Suppressor macrophage (primary cell): ENCODE measurements at regions not wholly inside any gene's neighbourhood (a gene's known extent, or its start where the extent isn't known, plus 50 kb on each side); places are given as distances from the start of the nearest gene placed in this dataset.
"Not testable (repeated sequence)": the region's sequence is repeated elsewhere in the genome, so short reads cannot be mapped to it uniquely, and the experiment has no call there.

Experiments
- DNase-seq, 4 experiments: peaks; one replicate each; pipeline ENCODE4 v3.0.0-alpha.2; 2020 to 2022

DNA sequence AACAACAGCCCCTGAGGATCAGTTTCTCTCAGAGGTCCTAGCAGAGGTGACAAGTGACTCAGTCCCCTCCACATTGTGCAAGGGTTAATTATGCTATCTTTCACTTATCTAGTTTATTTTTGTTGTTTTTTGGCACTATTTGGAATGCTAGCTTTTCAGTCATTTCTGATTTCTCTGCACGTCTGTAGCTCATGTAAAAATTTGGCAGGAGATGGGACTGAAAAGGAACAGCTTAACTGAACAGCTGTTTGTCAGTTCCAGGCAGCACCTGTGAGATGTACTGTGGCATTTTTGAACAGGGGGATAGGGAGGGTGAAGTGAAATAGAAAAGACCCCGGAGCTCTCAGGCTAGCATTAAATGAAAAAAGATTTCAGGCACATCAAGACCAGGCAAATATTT lies 313.5 kb downstream of the SUCLA2 start:
- no peak for DNase-seq

DNA sequence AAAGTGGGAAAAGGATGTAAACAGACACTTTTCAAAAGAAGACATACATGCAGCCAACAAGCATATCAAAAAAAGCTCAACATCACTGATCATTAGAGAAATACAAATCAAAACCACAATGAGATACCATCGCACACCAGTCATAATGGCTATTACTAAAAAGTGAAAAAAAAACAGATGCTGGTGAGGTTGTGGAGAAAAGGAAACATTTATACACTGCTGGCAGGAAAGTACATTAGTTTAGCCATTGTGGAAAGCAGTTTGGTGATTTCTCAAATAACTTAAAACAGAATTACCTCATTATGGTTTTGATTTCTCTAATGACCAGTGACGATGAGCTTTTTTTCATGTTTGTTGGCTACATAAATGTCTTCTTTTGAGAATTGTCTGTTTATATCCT lies 315.9 kb downstream of the SUCLA2 start:
- DNase-seq = not testable (repeated sequence)

DNA sequence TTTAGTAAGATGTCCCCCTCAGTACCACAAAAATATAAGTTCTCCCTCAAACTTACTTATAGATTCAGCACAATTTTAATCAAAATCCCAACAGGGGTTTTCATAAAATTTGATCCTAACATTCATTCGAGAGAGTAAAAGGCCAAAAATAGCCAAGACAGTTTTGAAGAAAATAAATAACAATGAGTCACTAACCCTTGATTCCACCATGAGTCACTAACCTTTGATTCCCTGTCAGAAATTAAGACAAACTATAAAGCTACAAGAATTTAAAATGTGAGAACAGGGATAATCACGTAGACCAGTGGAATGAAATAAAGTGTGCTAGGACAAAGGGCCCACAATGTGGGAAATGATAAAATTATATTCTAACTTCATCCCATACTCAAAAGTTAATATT lies 320.3 kb downstream of the SUCLA2 start:
- no peak for DNase-seq

DNA sequence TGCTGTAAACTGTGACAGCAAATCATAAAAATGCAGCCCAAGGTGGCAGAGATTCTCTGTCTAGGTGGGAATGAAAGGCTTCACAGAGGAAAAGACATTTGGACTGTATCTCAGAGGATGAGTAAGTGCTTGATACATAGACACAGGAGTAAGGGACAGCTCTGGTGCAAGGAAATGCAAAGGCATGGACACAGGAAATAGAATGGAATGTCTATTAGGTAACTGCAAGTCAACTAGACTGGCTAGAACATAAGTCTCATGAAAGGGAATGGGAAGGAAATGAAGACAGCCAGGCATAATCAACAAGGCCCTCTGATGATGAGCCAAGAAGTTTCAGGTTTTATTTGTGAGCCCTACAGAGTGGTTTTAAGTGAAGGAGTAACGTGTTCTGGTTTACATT lies 321.7 kb downstream of the SUCLA2 start:
- DNase-seq = no peak

DNA sequence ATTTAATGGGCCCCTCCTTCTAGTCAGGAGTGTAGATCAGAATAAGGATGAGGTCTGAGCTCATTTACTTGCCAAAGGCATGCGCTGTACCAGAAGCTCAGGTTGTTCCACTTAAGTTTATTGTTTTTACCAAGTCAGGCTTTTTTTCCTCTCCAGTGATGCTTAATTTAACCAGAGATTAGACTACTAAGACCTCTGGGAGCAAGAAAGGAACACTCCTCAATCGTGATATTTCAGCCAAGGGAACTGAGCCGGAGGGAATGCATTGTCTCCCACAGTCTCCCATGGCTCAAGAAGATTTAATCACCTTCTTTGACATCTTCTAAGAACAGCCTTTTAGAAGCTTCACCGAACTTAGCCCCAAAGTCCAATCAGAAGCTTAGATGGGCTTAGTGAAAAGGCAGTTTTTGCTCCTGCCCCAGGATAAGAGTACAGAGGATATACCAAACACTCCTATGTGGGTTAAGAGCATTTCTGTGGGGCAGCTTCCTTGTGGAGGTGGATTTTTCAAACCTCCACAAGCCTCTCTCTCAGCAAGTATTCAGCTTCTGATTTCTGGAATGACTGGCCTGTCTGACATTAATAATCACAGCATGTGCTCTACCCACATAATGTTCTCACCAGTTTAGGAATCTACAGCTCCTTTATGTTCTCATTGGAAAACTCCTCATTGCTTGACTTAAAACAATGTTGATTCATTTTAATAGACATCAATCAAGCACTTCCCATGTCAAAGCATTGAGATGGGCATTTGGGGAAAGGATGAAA lies 322.7 kb downstream of the SUCLA2 start:
- no peak for DNase-seq

DNA sequence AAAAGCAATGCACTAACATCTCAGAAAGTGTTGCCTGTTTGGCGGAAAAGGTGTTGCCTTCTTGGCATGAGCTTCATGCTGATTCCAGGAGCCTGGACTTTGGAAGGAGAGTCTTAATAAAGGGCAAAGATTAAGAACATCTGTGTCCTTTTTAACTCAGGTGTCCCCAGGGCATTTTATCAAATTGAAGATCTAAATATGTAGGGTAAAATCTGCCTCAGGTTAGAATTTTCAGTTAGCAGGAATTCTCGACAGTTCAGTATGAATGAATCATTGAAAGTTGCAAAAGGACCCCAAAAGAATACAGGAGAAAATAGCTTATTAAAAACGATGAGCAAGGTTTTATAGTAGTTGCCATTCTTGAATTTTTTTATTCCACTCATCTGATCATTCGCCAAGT lies 325.2 kb downstream of the SUCLA2 start:
- DNase-seq = no peak

DNA sequence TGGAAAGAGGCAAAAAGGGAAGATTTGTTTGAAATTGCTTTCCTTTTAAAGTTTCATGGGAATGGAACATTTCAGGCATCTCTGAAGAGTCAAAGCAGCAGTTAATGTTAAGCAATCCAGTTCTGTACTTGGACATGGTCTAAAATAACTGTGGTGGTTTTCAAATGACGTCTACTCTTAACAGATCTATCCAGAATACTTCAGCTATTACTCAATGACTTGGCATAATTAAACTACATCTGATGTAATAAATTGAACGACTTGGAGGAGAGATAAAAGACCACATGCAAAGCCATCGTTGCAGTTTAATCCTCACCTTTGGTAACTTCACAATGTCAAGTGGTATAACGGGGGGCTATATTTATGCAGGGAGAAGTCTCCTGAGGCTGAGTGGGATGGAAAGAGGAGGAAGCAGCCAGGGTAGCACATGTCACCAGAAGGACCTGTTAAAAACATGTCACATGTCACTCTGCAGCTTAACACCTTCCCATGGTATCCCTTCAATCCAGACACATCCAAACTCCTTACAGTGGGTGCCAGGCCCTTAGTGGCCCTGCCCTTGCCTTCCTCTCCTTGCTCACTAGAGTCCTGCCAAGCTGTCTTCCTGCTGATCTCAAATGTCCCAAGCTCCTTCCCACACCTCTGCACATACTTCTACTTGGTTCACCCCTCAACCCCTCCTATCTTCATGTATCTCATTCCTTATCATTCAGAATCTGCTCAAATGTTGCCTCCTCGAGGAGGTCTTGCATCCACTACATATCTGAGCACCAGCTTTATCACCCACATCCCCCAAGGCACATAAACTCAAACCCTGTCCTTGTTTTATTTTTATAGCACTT lies 327.8 kb downstream of the SUCLA2 start:
- DNase-seq = no peak

DNA sequence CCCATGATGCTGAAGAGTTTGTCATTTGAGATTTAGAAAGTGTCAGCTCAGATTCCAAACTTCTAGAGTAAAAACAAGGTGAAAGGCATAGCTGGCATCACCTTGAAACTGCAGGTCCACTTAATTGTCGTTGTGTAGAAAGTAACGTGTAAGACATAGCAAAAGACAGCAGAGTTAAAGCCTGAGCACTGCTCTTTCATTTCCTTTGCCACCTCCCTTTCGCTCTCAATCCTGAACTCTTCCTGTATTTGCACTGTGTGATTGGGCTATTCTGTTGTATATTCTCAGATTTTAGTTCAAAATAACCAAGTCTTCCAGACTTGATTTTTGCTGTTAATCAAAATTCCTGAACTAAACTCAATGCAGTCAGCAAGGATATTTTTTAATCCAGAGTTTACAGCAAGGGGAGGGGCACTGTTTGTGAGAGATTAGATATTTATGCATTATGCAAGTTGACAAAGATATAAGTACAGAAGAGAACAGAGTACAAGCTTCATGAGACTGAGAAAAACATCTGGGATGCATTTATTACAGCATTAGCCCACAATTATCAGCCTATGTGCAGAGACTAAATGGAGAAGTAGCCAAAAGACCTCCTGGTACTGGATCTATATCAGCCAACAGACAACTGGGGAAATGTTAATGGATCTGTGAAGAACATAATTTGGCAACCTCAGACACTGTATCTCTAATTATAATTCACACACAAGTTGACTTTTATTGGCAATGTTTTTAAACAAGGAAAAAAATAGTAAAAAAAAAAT lies 328.6 kb downstream of the SUCLA2 start:
- DNase-seq = no peak

DNA sequence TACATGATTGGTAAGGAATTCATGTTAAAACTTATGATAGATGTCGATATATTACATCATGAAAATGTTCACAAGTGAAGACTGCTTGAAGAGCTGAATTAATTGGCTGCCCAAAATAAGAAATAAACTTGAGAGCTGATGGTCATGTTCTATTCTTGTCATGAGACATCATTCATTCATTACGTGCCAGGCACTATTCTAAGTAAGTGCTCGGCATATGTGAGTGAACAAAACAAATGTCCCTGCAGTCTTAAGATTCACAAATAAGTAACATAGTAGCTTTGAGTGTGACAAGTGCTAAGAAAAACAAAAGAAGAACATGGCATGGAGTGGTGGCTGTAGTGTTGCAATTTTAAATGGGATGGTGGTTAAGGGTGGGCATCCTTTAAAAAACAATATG lies 329.3 kb downstream of the SUCLA2 start:
- no peak for DNase-seq

DNA sequence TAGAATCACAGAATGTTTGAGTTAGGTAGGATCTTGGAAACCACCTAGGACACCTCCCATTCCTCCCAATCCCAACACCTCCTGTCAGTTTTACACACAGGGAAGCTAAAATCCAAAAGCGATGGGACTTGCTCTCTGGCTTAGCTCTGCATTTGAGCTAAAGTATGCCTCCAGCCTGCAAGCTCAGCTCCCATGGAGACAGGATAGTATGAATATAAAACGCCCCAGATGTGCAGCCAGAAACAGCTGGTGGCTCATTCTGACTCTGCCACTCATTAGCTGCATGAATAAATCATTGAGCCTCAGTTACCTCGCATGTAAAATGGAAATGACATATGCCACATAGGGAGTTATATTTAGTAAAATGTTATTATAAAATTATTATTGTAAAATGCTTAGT lies 336.0 kb downstream of the SUCLA2 start:
- DNase-seq = no peak

DNA sequence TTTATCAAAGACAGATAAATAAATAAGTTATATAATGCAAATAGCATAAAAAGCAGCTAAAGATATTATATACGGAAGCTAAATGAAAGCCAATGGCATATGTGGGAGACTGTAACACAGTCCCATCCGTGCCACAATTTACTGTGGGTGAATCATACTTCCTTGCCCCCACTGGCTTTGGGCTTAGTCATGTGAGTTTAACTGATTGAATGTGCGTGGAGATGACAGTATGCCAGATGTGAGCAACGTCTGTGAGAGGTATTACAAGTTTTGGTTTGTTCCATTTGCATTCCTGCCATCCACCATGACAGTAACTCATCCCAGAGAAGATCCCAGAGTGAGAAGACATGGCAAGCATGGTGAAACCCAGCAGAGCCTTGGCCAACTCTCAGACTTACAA lies 340.0 kb downstream of the SUCLA2 start:
- no peak for DNase-seq

DNA sequence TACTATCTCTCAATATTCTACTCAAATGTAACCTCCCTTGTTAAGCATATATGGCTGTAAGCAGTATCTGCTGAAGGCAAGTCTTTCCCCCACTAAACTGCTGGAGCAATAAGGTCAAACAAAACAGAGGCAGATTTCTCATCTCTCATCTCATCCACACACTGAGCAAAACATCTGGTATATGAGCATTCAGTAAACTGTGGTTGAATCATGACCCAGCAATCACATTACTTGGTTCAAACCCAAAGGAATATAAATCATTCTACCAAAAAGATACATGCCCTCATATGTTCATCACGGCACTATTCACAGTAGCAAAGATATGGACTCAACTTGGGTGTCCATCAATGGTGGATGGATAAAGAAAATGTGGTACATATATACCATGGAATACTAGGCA lies 344.4 kb downstream of the SUCLA2 start:
- no peak for DNase-seq

DNA sequence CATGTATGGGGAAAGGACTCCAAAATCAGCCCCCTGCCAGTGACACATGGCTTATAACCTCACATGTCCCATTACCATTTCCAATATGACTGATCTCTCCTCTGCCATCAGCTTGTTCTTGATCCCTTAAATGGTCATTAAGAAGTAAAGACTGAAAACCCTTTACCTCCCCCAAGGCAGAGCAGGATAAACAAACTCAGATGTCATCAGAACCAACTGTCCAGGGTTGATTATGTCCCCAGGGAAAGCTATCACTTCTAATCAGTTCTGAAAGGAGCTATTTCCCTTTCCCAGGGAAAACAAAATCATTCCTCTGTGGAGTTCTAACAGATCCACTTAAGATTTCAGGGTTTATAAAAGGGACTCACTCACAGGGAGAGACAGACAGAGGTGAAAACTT lies 350.9 kb downstream of the SUCLA2 start:
- DNase-seq = no peak

DNA sequence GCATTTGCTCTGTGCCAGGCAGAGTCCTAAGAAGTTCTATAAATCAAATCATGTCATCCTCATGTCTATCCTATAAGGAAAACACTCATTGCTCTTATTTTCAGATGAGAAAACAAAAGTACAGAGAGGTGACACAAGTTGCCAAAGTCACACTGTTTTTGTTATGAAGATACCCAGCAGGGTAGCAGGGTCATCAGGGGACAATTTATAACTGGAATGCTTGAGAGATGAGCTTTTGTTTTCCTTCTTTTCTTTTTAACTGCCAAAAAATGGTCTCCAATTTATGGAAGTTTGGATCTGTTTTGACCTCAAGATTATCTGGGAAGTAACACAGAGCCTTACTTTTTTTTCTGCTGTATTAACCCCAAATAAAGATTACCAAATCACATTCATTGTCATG lies 354.1 kb downstream of the SUCLA2 start:
- no peak for DNase-seq

DNA sequence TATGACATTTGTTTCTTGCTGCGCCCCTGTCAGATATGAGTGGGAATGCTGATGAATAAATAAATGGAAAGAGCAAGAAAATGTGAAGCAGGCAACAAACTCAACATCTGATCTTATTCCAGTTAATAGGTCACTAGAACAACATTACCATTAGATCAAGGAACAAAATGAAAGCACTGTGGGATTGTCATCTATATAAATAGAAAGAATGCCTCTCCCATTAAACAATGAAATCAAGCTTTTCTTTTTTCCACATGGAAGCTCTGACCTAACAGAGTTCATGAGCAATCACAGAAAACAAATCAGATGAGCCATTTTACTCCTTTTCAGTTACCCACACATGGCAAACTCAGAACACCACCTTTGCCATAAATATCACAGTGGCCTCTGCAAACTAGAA lies 354.8 kb downstream of the SUCLA2 start:
- DNase-seq = no peak

DNA sequence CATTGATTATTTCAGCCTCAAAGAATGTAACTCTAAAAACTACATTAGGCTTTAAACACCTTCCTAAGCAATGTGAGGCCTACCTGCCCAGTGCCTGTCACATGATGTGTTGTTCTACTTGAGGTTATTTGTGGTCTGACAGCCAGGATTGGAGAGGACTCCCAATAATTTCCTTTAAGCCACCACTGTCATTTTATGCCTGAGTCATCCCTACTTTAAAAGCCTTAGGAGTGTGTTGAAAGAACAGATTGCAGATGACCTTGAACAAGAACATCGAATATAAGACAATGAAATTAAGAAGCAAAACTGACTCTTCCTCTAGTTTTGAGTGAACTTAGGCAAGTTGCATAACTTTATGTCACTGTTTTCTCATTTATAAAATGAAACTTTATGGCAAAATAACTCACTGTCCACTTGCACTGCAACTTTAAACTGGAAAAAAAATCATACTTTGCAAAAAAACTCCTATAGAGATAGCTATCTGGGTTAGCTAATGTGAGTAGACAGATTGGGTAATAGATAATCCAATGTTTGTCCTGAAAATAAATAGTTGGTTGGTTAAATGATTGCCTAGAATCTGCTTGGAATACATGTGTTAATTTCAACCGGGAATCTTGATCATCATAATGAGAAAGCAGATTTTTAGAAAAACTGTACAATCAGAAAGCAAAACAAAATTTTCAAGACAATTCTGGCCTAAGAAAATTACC lies 361.2 kb downstream of the SUCLA2 start:
- no peak for DNase-seq

DNA sequence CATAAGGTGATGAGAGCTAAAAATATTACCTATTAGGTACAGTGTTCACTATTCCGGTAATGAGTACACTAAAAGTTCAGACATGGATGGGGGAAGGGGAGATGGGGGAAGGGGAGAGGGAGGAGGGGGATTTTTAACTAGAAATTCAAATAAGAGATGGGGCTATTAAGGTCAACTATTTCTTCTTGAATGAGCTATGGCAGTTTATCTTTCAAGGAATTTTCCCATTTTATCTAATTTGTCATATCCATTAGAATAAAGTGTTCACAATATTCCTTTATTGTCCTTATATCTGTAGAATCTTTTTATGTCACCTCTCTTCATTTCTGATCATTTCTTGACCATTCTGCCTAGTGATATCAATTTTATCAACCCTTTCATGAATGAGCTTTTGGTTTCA lies 362.4 kb downstream of the SUCLA2 start:
- DNase-seq = no peak

DNA sequence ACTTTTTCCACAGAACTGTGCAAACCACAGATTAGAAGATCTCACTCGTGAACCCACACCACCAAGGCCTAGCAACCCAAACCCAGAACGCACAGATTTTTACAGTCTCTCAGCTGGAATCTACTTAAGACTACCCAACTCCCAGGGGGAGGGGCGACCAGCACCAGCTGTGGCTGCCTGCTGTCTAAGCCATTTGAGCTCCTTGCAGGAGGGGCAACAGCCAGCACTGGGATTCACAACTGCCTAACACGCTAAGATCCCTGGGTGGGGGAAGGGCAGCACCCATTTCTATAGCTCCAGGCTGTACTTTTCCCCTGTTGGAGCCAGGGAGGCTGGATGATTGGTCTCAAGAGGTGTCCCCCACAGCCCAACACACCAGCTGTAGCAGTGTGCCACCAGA lies 368.8 kb downstream of the SUCLA2 start:
- DNase-seq = no peak

DNA sequence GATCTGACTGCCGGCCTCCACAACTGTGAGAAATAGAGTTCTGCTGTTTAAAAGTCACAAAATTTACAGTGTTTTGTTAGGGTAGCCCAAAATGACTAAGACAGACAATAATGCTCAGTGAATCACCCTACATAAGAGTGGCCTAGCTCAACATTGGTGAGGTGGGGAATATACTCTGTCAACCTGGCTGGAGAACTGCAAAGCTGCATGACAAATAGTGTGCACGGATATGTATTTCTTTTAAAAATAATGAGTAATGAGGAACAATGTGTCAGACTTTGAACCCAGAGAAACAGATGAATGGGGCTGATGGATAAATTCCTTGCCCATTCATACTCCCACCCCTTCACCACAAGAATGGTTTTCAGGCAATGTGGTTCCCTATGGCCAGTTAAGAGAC lies 372.4 kb downstream of the SUCLA2 start:
- DNase-seq = no peak

DNA sequence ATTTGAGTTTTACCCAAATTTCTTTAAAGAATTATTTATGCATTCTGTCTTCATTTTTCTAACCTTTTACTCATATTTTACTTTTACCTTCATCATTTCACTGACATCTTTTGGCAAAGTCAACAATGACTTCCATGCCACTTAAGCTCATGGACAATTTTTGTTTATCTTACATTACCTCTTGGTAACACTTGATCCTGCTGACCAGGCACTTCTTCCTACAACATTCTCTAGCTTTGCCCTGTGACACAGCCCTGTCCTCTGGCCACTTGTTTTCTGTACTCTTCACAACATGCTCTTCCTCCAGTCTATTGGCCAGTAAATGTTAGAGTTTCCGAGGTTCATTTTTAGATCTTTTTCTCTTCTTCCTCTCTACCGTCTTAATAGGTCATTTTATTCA lies 377.2 kb downstream of the SUCLA2 start:
- no peak for DNase-seq

DNA sequence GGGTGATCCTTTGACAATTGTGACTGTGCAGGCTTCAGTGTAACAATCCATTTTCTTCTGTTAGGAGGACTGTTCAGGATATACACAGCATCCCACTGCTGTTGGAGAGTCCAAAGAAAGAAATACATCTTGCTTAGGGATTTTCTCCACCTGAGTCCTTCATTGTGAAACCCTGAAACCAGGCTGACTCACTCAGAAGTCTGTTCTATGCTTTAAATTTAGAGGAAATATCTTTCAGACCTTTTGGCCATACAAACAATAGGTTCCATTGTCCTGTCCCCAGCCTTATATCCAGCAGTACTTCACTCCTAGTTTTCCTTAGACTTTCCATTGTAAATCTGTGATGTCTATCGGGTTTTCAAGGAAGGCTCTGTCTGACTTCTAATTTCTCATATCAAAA lies 379.1 kb downstream of the SUCLA2 start:
- no peak for DNase-seq

DNA sequence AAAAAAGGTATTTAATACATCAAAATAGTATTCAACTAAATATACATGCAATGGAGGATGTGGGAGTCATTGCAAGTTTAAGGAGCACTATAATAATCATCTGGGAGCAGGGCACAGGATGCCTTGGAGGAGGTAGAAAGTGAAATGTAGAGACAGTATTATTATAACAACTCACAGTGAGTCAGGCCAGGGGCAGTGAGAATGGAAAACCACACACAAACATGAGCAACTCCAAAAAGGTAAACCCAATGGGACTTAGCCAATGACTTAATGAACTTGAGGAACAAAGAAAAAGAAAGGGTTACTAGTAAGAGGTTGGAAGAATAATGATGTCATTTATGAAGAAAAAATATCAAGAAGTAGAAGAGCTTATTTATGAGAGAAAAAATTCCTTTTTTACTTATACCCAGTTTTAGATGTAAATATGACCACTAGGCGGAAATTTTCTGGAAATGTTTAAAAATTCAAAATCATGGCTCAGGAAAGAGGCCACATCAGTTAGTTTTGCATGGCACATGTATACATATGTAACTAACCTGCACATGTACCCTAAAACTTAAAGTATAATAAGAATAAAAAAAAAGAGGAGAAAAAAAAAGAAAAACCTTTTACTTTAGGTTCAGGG lies 389.3 kb downstream of the SUCLA2 start:
- DNase-seq = no peak
